HEK293 (cell line): ENCODE measurements at regions not wholly inside any gene's neighbourhood (a gene's known extent, or its start where the extent isn't known, plus 50 kb on each side); places are given as distances from the start of the nearest gene placed in this dataset.

Source experiments
- CTCF ChIA-PET: fragments of 350-600 bp; formaldehyde crosslinking; extraction: SDS; loops from one replicate; lab custom pipeline; 2021; ENCODE audit warnings: antibody characterized with exemption; lab: Yijun Ruan, JAX
- POLR2A ChIA-PET: fragments of 300-600 bp; formaldehyde crosslinking; extraction: SDS; loops from one replicate; lab custom pipeline; 2020; ENCODE audit warnings: antibody characterized with exemption, inconsistent platforms; lab: Yijun Ruan, JAX
- H3K27ac ChIP-seq: fragments of 200-500 bp; sonication (Bioruptor generic); 2 replicates; pipeline ENCODE4 v1.5.1; 2014; ENCODE audit warnings: low read depth, low read length, control low read depth, inconsistent platforms; ENCODE audit errors: extremely low read depth
- H3K36me3 ChIP-seq, 2 experiments: fragments of 200-500 bp in 1 of 2; sonication (Bioruptor generic) in 1 of 2; 1 replicate in 1 of 2; 2 replicates in 1 of 2; pipeline ENCODE4 v1.5.1; 2014 to 2017; ENCODE audit warnings: inconsistent platforms in 2 of 2, low read length in 2 of 2; ENCODE audit not compliant: control insufficient read depth in 2 of 2, insufficient read depth in 1 of 2
- H3K4me1 ChIP-seq: fragments of 200-500 bp; sonication (Bioruptor generic); 2 replicates; pipeline ENCODE4 v1.5.1; 2014; ENCODE audit warnings: mild to moderate bottlenecking, low read length, inconsistent platforms; ENCODE audit not compliant: control insufficient read depth, insufficient read depth
- H3K4me3 ChIP-seq: 2 replicates; pipeline ENCODE4 v1.5.1; 2011; ENCODE audit warnings: low read depth, mild to moderate bottlenecking, control low read depth, low read length, moderate library complexity
- H3K9me3 ChIP-seq: fragments of 200-500 bp; sonication (Bioruptor generic); 2 replicates; pipeline ENCODE4 v1.5.1; 2014; ENCODE audit warnings: low read depth, low read length, inconsistent platforms; ENCODE audit not compliant: control insufficient read depth, insufficient read depth
- HOXD13 ChIP-seq: sonication (generic); formaldehyde crosslinking; IDR thresholded peaks from 2 replicates; pipeline ENCODE4 v1.8.0; 2022; ENCODE audit warnings: missing genetic modification reagents, borderline replicate concordance
- MYNN ChIP-seq: fragments of 450-650 bp; formaldehyde crosslinking; IDR thresholded peaks from 2 replicates; pipeline ENCODE4 v1.5.1; 2016; ENCODE audit warnings: missing biosample characterization, missing genetic modification characterization, borderline replicate concordance
- RBAK ChIP-seq: fragments of 450-650 bp; formaldehyde crosslinking; IDR thresholded peaks from 2 replicates; pipeline ENCODE4 v1.5.1; 2016; ENCODE audit warnings: missing biosample characterization, missing genetic modification characterization
- REST ChIP-seq: fragments of 450-650 bp; formaldehyde crosslinking; IDR thresholded peaks from 2 replicates; pipeline ENCODE4 v1.5.1; 2016; ENCODE audit warnings: missing biosample characterization, missing genetic modification characterization
- TSHZ1 ChIP-seq: fragments of 450-650 bp; formaldehyde crosslinking; IDR thresholded peaks from 2 replicates; pipeline ENCODE4 v1.5.1; 2016; ENCODE audit warnings: missing biosample characterization, missing genetic modification characterization, borderline replicate concordance
- ZBTB49 ChIP-seq: fragments of 450-650 bp; formaldehyde crosslinking; IDR thresholded peaks from 2 replicates; pipeline ENCODE4 v1.5.1; 2016; ENCODE audit warnings: missing biosample characterization, missing genetic modification characterization, low read depth
- ZFP37 ChIP-seq: fragments of 450-650 bp; formaldehyde crosslinking; IDR thresholded peaks from 2 replicates; pipeline ENCODE4 v1.5.1; 2016; ENCODE audit warnings: missing biosample characterization, missing genetic modification characterization
- ZFP41 ChIP-seq: fragments of 450-650 bp; formaldehyde crosslinking; IDR thresholded peaks from 2 replicates; pipeline ENCODE4 v1.5.1; 2016; ENCODE audit warnings: missing biosample characterization, missing genetic modification characterization, borderline replicate concordance
- ZNF112 ChIP-seq: fragments of 450-650 bp; formaldehyde crosslinking; IDR thresholded peaks from 2 replicates; pipeline ENCODE4 v1.5.0; 2017; ENCODE audit warnings: missing biosample characterization, missing genetic modification characterization
- ZNF121 ChIP-seq: fragments of 450-650 bp; formaldehyde crosslinking; IDR thresholded peaks from 2 replicates; pipeline ENCODE4 v1.5.1; 2016; ENCODE audit warnings: missing biosample characterization, missing genetic modification characterization
- ZNF362 ChIP-seq: fragments of 450-650 bp; formaldehyde crosslinking; IDR thresholded peaks from 2 replicates; pipeline ENCODE4 v1.5.1; 2016; ENCODE audit warnings: missing biosample characterization, missing genetic modification characterization
- ZNF366 ChIP-seq: fragments of 450-650 bp; formaldehyde crosslinking; conservative IDR thresholded peaks from 2 replicates; pipeline ENCODE4 v1.5.1; 2016; ENCODE audit warnings: missing biosample characterization, missing genetic modification characterization
- ZNF423 ChIP-seq: fragments of 450-650 bp; formaldehyde crosslinking; IDR thresholded peaks from 2 replicates; pipeline ENCODE4 v1.5.1; 2016; ENCODE audit warnings: missing biosample characterization, missing genetic modification characterization
- ZNF585B ChIP-seq: fragments of 450-650 bp; formaldehyde crosslinking; IDR thresholded peaks from 2 replicates; pipeline ENCODE4 v1.5.1; 2016; ENCODE audit warnings: missing biosample characterization, missing genetic modification characterization
- ZNF626 ChIP-seq: fragments of 450-650 bp; sonication (Bioruptor Pico); formaldehyde crosslinking; IDR thresholded peaks from 2 replicates; pipeline ENCODE4 v1.5.1; 2018; ENCODE audit warnings: missing biosample characterization, missing genetic modification characterization, inconsistent platforms
- ZNF645 ChIP-seq: fragments of 450-650 bp; formaldehyde crosslinking; IDR thresholded peaks from 2 replicates; pipeline ENCODE4; 2016; ENCODE audit warnings: missing biosample characterization, missing genetic modification characterization
- ZNF670 ChIP-seq: fragments of 450-650 bp; formaldehyde crosslinking; IDR thresholded peaks from 2 replicates; pipeline ENCODE4 v1.5.1; 2016; ENCODE audit warnings: missing biosample characterization, missing genetic modification characterization, low read depth
- ZNF76 ChIP-seq: fragments of 450-650 bp; formaldehyde crosslinking; IDR thresholded peaks from 2 replicates; pipeline ENCODE4; 2016; ENCODE audit warnings: low read depth, missing biosample characterization, missing genetic modification characterization, borderline replicate concordance
- ZNF777 ChIP-seq: fragments of 450-650 bp; formaldehyde crosslinking; IDR thresholded peaks from 2 replicates; pipeline ENCODE4 v1.5.1; 2017; ENCODE audit warnings: missing biosample characterization, missing genetic modification characterization, borderline replicate concordance
- ZSCAN4 ChIP-seq: fragments of 450-650 bp; formaldehyde crosslinking; IDR thresholded peaks from 2 replicates; pipeline ENCODE4 v1.5.1; 2017; ENCODE audit warnings: missing biosample characterization, missing genetic modification characterization

GRCh38 chr19:30878495-30878894 is 470.7 kb downstream of the TSHZ3 start:
- Histone ChIP-seq H3K9me3 (no peaks in the 10 kb centered on the region; the same call in 1 of the 2 replicates), H3K36me3 (no peaks in the 10 kb centered on the region), H3K4me1 (no peaks in the 10 kb centered on the region), H3K27ac (no peak overlapping the region), H3K4me3 (no peak overlapping the region)
- CTCF ChIA-PET: interaction anchor here (1.7 kb wide), 1 partner anchor 16 kb away, joined by 4 read pairs; no protein-coding TSS in a partner anchor
- POLR2A ChIA-PET: interaction anchor here (0.5 kb wide), 1 partner anchor 1085 kb away, joined by 3 read pairs; no protein-coding TSS in a partner anchor
- TF ChIP-seq HOXD13 (CRISPR knock-in tag) (no peak), REST (tag by site-specific recombination) (no peak), ZNF626 (no peak), ZNF76 (tag by site-specific recombination) (no peak), ZNF121 (tag by site-specific recombination) (no peak), ZNF362 (no peak), ZNF585B (tag by site-specific recombination) (no peak), ZNF112 (tag by site-specific recombination) (no peak)

- POLR2A ChIA-PET: no interaction called here
These were observed 471.5 kb downstream of the TSHZ3 start for GRCh38 chr19:30877661-30878113.

GRCh38 chr19:30873691-30874090 is 475.5 kb downstream of the TSHZ3 start:
- ChIA-PET CTCF (interaction anchor here (0.5 to 1.5 kb wide), 9 partner anchors 9 to 989 kb away, joined by 3 to 8 read pairs (median 3); no protein-coding TSS in a partner anchor), POLR2A (no interaction called here)
- Histone ChIP-seq H3K4me3 (no peak overlapping the region), H3K4me1 (peaks cover 7% of the 10 kb centered on the region), H3K27ac (no peak overlapping the region), H3K9me3 (no peaks in the 10 kb centered on the region), H3K36me3 (no peaks in the 10 kb centered on the region)
- TF ChIP-seq ZBTB49 (no peak), ZNF645 (no peak), ZNF777 (tag by site-specific recombination) (no peak), ZFP41 (tag by site-specific recombination) (no peak), TSHZ1 (no peak)

More at GRCh38 chr19:30877661-30878113, 471.5 kb downstream of the TSHZ3 start:
- Histone ChIP-seq H3K27ac (no peak overlapping the region), H3K36me3 (no peaks in the 10 kb centered on the region), H3K4me1 (no peaks in the 10 kb centered on the region), H3K4me3 (no peak overlapping the region), H3K9me3 (no peaks in the 10 kb centered on the region; the same call in 1 of the 2 replicates)
- TF ChIP-seq ZSCAN4 (tag by site-specific recombination) (no peak), ZNF366 (tag by site-specific recombination) (no peak), RBAK (tag by site-specific recombination) (no peak), ZFP37 (tag by site-specific recombination) (no peak), ZNF423 (tag by site-specific recombination) (no peak), MYNN (tag by site-specific recombination) (no peak), ZNF670 (tag by site-specific recombination) (no peak)
- CTCF ChIA-PET: interaction anchor here (1.7 kb wide), 1 partner anchor 17 kb away, joined by 4 read pairs; no protein-coding TSS in a partner anchor
